Mammary epithelial cell (primary cell): ENCODE measurements at regions not wholly inside any gene's neighbourhood (a gene's known extent, or its start where the extent isn't known, plus 50 kb on each side); places are given as distances from the start of the nearest gene placed in this dataset.

ENCODE experiments used
- EZH2 ChIP-seq: IDR thresholded peaks from 2 replicates; pipeline ENCODE4 v1.6.1; 2012; ENCODE audit warnings: low read length, inconsistent platforms, borderline replicate concordance
- TF ChIP-seq, protein P1 (sequence below), 2 donors: IDR thresholded peaks in 1 of 2; conservative IDR thresholded peaks in 1 of 2; 2 replicates each; pipeline ENCODE4 v1.5.1; 2011 to 2012; ENCODE audit warnings: inconsistent platforms in 2 of 2, low read length in 2 of 2, mild to moderate bottlenecking in 2 of 2, control low read depth in 1 of 2, low read depth in 1 of 2; ENCODE audit not compliant: insufficient read depth in 1 of 2; ENCODE audit errors: extremely low read depth in 1 of 2

DNA sequence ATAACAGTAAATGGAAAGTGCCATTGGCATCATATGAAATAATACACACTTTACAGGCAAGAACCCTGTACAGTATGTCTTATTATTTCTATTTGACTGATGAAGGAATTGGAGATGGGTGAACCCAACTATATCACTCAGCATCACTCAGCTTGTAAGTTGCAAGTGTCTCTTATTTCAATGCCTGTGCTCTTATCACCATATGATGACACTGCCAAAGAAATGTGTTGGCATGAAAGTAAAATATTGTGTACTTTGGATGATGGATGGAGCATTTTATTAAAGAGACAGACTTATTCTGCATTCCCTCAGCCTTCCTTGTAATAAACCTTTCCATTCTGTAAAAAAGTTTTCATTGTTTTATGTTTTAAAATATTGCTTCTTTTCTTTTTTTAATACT, 927.5 kb upstream of the VRK2 start:
- TF ChIP-seq, protein P1, sequence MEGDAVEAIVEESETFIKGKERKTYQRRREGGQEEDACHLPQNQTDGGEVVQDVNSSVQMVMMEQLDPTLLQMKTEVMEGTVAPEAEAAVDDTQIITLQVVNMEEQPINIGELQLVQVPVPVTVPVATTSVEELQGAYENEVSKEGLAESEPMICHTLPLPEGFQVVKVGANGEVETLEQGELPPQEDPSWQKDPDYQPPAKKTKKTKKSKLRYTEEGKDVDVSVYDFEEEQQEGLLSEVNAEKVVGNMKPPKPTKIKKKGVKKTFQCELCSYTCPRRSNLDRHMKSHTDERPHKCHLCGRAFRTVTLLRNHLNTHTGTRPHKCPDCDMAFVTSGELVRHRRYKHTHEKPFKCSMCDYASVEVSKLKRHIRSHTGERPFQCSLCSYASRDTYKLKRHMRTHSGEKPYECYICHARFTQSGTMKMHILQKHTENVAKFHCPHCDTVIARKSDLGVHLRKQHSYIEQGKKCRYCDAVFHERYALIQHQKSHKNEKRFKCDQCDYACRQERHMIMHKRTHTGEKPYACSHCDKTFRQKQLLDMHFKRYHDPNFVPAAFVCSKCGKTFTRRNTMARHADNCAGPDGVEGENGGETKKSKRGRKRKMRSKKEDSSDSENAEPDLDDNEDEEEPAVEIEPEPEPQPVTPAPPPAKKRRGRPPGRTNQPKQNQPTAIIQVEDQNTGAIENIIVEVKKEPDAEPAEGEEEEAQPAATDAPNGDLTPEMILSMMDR (conservative IDR thresholded peaks at IDR 0.05 in 1 of 2, IDR thresholded peaks at IDR 0.05 in 1 of 2; ENCODE audit: extremely low read depth in 1 of 2, insufficient read depth in 1 of 2, low read depth in 1 of 2, low read length in 2 of 2) = no peak
- no peak for TF ChIP-seq EZH2
